HG03196 (cell line): ENCODE measurements at regions not wholly inside any gene's neighbourhood (a gene's known extent, or its start where the extent isn't known, plus 50 kb on each side); places are given as distances from the start of the nearest gene placed in this dataset.

Experiments used
- ATAC-seq: cut with Tn5 transposase; IDR thresholded peaks from one replicate; pipeline ENCODE4 v1.9.1; 2021; ENCODE audit not compliant: unreplicated experiment

DNA sequence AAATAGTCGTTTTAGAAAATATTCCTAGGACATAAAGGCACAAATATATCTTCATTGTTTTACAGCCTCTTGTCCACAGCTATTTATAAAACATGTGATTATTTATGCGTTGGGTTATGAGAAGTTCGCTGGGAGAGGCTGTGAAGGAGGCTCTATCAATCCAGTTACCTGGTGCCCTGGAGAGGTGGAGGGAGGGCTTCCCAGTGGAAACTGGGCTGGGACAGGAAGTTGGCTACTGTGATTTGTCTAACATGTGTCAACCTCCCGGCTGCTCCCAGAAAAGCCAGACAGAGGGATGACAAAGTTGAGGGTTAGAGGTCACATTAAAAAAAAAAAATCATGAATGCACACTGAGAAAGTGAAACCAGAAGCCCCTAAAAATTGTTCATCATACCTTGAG, 346.5 kb downstream of the ZNF536 start:
- no peak for ATAC-seq

DNA sequence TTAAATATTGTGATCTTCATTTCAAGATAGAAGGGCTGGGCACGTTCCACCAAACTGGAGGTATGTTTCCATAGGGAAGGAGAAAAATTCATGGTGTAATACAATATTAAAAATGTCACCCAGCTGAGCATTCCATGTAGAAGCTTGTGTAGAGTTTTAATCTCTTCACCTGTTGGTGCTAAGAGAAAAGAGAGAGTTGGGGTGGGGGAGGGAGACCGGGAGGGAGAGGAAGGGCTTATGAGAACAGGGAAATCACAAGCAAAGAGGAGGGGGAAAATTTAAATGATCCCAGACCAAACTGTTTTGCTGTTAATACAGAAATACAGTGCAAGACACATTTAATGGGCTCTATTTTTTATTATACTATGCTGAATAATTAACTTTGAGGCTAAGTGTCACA, 345.8 kb downstream of the ZNF536 start:
- ATAC-seq: no peak

DNA sequence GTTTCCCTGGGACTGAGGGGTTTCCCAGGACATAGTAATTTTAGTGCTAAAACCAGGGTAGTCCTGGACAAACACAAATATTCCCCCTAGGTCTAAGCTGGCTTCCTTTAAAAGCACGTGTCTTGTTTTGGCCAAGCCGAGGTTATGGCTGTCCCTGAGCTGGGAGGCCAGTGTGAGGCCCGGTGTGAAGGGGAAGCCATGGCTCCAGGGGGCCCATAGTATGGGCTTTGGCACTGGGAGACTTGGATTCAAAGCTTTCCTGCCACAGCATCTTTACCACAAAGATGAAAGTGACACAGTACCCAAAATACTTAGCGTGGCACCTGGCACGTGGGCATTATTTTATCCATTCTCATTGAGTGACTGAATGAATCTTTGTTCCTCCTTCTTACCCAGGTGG, 345.2 kb downstream of the ZNF536 start:
- ATAC-seq: no peak

DNA sequence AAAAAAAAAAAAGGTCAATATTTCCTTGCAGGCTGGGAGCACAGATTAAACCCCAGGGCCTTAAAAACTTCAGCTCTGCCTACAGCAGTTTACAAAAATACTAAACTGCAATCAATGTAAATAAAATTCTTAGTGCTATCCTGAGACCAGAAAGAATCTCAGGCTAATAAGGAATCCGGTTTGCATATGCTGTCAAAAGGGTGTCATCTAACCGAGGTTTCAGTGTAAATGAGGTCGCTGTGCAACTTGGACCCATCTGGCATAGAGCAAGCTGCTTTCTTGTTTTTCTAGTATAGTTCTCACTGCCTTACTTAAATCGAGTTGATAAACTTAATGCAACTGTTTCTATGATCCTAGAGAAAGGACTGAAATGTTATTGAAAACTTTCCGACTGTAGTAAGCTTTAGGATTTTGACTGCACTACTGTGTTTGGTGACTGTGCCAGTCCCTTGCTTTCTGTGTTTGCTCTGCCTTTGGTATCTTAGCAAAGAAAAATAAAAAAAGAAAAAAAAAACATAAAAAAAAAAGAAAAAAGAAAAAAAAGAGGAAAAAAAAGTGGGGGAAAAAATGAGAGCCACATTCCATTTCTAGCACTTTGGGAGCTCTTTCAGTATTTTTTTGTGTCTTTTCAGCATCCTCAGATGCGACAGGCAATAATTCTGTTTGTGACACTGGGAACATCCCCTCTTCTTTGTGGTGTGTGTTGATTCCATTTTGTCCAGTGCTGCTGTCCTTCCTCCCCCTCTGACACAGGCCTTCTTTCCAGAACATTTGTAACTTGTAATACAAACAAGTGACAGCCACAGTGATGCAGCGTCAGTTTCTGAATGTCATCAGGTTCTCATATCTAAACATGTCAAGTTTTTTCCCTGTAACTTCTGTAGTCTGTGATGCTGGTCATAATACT, 340.5 kb downstream of the ZNF536 start:
- no peak for ATAC-seq

DNA sequence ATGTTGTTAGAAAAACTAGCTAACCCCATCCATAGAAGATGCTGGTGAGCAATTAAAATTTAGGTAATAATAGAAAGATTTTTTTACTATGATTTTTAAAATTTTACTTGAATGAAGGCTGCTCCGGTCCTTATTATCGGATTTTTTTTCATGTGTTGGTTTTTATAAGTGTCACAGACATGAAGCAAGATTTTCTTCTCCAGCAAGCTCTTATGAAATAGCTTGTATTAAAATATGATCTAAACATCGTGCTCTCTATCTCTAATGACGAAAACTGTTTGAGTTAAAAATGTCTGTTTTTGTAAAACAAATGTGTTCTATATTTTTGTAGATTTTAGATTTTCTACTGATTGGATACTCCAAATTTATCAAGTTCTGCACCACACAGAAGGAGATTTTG, 339.6 kb downstream of the ZNF536 start:
- ATAC-seq: no peak

DNA sequence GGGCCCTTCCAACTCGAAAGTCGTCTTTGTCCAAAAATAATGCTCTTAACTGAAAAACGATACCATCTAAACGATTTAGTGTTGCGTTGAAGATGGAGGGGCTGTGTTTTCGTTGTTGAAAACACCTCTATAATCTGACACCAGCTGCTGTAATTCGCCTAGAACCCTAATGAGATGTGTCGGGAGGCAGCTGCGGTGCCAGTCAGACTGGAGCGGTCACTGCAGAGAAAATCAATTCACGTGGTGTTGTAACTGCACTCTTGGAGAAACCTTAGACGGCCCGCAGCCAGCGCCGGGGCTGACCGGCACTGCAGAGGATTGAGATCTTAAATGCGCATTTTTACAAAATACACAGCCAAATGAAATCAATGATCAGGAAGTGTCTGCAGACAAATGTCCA, 339.1 kb downstream of the ZNF536 start:
- no peak for ATAC-seq

DNA sequence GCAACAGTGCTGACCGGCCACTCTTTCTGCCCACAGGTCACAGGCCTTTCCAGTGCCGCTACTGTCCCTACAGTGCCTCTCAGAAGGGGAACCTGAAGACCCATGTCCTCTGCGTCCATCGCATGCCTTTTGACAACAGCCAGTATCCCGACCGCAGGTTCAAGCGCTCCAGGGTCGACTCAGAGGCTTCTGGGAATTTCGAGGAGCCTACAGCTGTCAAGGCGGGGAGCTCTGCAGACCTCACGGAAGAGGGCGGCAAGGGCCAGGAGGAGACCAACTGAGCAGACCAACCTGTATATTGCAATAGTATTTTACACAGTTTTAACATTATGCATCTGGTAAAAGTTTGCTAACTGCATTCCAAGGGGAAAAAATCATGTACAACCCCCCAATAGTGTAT, 338.5 kb downstream of the ZNF536 start:
- ATAC-seq: no peak

DNA sequence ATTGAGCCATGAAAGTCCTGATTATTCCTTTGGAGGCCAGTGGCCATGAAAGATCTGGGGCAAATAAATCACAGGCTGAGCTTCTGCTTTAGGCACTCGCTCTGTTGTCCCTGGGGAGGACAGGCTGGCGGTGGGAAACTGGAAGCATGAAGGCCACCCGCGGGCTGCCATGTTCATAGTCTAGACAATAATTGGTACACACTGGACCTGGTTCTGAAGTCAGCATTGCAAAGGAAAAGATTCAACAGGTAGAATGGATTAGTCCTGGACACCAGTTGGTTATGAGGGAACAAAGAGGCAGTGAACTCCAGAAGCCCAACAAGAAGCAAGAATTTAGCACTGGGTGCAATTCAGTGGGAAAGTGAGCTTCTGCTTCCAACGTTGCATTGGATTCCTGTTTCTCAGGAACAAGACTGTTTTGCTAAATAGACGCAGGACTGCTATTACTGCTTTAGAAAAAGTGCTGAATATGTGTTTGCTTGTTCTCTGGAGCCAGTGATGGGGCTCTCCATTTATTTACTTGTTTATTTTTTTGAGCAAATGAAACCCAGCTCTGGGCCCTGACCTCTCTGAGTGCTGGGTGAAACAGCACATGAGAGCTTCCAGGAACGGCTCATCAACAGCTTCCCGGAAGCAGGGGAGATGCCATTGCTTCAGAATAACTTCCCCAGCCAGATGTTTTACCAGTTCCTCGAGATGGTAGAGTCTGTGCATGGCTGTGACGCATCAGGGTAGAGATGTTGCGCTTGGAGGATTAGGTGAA, 336.4 kb downstream of the ZNF536 start:
- ATAC-seq: no peak

DNA sequence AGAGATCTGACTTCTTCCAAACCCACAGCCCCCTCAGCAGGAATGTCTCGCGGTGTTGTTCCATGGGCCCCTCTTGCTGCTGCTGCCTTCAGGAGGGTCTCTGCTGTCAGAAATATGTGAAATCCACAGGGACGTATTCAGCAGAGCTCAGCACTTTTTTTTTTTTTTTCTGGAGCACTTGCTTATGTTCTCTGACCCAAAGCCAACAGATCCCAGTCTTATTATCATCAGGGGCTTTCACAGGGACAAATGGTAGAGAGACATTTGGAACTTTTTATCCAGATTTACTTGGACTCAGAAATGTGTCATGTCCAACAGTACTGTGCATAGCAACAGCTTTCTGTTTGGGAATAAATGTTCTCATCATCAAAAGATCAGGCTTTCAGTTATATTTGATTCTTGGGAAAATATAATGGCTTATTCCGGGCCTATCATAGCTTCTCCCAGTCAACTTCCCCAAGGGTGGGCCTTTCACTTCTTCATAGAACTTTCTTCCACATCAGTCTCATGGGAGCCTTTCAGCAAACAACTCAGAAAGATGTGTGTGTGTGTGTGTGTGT, 332.7 kb downstream of the ZNF536 start:
- ATAC-seq: no peak

DNA sequence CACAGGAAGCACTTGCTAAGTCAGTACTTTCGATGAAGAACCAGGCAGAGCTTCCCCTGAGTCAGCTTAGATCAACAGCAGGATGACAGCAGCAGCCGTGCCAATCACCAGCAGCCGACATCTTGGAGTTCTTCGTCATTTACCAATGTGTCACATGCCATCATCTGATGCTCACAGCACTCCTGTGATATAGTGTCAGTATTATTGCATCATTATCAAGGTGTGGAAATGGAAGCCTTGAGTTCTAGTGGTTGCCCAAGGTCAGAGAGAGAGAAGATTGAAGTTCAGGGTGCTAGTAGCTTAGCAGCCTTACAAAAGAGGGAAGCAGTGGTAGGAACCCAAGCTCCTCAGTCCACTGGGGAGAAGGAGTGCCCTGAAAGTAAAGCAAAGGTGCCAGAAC, 331.5 kb downstream of the ZNF536 start:
- ATAC-seq: no peak

DNA sequence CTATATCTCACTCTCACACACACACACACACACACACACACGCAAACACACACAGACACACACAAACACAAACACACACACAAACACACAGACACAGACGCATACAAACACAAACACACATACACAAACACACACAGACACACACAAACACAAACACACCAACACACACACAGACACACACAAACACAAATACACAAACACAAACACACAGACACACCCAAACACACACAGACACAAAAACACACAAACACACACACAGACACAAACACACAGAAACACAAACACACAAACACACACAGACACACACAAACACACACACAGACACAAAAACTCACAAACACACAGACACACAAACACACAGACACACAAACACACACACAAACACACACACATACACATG, 329.0 kb downstream of the ZNF536 start:
- no peak for ATAC-seq

DNA sequence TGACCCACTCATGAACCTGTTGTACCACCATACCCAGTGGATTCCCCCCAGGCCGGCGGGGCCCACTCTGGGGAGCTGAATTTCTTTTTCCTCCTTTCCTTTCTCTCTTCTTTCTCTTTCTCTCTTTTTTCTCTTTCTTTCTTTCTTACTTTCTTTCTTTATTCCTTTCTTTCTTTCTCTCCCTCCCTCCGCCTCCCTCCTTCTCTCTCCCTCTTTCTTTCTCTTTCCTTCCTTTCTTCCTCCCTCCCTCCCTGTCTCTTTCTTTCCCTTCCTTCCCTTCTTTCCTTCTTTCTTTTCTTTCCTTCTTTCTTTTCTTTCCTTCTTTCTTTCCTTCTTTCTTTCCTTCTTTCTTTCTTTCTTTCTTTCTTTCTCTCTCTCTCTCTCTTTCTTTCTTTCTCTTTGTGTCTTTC, 327.7 kb downstream of the ZNF536 start:
- ATAC-seq: no peak

DNA sequence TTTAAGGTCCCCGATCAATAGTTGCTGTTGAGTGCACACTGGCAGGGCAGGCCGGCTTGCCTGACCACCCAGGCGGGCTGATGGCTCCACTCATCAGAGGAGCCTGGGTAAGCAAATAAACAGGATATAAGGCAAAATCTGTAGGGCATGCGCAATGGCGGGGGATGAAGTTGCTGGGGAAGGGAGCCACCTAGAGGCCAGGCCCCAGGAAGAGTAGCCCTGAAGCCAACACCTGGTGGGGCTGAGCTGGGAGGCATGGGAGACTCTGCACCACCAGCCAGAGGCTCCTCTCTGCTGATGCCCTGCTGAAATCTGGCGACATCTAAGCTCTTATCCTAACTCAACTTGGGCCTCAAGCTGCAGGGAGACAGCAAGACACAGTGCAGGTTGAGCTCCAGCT, 324.3 kb downstream of the ZNF536 start:
- no peak for ATAC-seq

DNA sequence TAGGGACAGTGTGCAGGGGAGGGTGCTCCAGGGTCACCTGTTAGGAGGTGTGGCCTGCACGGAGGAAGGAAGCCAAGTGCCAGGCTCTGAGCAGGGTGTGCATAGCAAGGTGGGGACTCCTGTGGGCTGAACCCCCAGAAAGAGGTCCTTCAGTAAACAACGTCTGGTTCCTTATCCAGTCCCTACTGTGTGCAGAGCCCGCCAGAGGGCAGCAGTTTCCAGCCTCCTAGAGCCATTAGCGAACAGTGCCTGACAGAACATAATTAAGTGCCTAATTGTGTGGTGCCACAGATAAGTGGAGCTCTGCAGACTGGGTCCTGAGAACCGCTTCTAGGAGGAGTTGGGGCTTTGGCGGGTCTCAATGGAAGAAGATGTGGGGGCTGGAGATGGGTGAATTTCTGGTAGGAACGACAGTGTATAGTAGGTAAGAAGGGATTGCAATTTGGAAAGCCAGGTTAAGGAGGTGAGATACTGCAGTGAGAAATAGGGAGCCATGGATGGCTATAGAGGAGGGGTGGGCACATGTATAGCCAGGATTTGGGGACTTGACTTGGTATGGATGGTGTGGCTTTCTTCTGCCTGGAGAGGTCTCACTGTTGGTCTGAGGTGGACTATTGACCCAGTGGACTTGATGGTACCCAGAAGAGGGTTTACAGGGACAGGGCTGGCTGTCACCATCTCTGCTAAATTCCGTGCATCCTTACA, 323.1 kb downstream of the ZNF536 start:
- no peak for ATAC-seq

DNA sequence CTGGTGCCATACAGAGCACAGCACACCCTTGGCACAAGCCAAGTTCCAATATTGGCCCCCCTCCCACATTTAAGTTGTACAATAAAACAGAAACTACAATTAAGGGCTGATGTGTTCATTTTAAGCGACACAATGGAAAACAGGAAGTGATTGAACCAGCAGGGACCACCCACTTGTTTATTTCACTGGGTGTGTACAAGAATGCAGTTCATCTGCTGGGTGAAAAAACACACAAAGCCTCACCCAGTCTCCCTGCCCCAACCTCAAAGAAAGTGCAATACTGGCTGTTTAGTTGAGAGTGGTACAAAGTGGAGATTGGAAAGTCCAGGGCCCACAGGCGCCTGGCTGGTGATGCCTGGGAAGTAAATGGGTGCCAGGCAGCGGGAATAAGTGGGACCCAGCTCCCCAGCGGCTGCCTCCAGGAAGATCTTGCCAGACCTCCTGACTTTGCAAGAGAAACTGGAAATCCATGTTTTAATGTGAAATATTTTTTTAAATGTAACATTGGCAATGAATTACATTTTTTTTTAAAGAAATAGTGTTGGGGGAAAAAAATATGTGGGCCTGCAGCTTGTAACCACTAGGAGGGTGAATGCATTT, 322.1 kb downstream of the ZNF536 start:
- ATAC-seq: no peak

DNA sequence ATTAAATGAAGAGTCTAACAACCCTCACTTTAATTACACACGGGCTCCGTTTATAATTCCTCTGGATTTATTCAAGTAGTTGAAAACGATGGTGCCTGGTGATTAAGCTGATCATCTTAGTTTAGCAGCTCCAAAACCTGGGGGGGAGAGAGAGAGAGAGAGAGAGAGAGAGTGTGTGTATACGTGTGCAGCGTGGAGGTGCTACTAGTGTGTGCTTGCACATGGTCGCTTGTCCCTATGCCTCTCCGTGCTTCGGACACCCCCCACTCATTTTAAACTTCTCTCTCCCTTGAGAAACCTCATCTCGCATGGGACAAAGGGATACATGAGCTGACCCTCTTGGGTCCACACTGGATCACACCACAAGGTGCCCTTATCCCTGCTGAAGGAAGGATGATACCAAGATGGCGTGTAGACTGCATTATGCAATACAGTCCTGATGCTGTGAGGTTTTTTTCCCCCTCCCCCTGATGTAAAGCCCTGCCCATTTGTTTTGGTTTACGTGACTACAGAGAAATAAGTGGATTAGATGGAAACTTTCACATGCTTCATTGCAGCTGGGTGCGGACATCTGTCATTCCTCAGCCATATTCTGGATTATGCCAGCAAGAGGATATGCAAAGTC, 320.8 kb downstream of the ZNF536 start:
- ATAC-seq: no peak

DNA sequence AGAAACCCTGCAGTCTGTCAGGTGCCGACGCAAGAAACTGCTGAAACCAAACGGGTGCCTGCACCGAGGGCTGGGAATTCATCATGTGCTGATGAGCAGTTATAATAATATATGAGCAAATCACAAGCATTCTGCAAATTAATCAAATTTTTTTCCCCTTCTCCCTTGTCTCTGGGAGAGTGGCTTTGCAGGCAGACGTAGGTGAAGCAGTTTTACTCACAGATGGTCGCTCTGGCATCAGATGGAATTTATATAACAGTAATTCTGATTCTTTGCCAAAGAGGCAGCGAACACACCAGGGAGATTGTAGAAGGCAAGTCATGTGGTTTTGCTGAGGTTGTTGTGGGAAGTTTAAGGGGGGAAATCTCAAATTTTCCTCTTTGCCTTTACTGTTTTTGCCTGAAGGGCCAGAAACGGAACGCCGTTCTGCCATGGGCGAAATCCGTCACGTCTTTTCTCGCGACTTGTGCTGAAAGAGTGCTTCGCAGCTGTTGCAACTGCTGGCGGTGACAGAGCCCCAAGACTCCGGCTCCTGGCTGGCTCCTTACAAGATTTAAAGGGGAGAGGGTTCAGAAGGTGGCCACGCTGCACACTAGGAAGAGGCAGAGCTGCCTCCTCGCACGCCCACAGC, 320.1 kb downstream of the ZNF536 start:
- no peak for ATAC-seq

DNA sequence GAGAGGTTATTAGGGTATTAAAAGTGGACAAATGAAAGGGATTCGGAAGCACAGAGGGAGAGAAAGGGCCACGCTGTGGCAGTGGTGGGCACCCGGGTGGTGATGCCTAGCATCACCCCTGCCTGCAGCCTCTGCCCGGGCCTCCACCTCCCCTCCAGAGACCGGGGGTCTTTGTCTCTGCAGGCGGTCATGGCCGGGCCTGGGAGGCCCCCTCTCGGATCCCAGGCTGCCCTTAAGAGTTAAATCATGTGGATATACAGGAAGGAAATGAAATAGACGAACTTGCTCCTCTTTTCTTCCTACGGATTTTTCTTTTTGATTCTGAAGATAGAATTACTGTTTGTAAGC, 319.6 kb downstream of the ZNF536 start:
- no peak for ATAC-seq

DNA sequence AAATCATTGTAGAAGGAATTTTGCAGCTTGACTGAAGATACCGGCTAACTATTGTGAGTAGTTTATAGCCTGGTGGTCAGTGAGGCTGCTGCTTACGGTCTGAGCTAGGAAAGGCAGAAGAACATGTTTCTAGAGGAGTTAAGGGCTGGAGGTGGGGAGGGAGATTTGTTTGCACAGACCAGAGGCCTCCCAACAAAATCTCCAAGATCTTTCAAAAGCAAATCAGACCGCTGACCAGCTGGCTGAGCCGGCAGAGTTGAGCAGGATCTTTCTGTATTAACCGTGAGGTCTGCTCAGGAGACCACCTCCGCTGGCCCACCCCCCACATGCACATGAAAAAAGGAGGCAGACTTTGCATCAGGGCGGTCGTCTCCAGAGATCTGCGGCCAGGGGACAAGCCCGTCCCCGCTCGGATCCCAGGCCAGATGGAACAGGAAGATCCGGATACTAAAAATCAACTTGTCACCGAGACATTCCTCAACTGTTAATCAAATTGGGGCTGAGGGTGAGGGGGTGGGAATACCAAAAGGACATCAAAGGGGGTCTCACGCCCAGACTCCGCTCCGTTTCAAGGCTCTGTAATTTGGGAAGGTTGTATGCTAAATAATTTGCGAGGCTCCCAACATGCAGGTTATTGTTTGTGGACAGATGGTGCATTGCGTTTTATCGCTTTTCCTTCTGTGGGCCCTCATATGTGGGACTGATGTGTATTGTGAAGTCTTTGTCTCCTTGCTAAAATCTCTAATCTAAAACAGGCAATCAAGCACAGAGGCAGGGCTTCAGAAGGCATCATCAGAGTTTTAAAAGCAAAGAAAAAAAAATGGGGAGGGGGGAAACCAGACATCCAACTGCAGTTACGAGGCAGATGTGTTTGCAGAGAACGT, 319.0 kb downstream of the ZNF536 start:
- no peak for ATAC-seq
